Cardiac muscle cell (in vitro differentiated cells and primary cell): ENCODE measurements at regions not wholly inside any gene's neighbourhood (a gene's known extent, or its start where the extent isn't known, plus 50 kb on each side); places are given as distances from the start of the nearest gene placed in this dataset.

Source experiments
- DNase-seq, 2 donors: peaks; one replicate each; pipeline versions ENCODE4 v3.0.0 to v3.0.0-alpha.2; 2010 to 2017; ENCODE audit warnings: low read depth in 1 of 2, low spot score in 1 of 2
- H3K27ac ChIP-seq: fragments of 200-600 bp; sonication (generic); 2 replicates; pipeline ENCODE4 v1.5.1; 2016
- H3K27me3 ChIP-seq: fragments of 200-600 bp; sonication (generic); 2 replicates; pipeline ENCODE4 v1.6.0; 2016; ENCODE audit warnings: control low read depth
- H3K36me3 ChIP-seq: fragments of 200-600 bp; sonication (generic); 2 replicates; pipeline ENCODE4 v1.5.1; 2016; ENCODE audit warnings: control low read depth
- H3K4me1 ChIP-seq: fragments of 200-600 bp; sonication (generic); 2 replicates; pipeline ENCODE4 v1.8.1; 2017; ENCODE audit warnings: low read depth, mild to moderate bottlenecking, mixed run types
- H3K4me3 ChIP-seq: fragments of 200-600 bp; sonication (generic); 2 replicates; pipeline ENCODE4 v1.5.1; 2016; ENCODE audit warnings: mild to moderate bottlenecking
- H3K9me3 ChIP-seq: fragments of 200-600 bp; sonication (generic); 2 replicates; pipeline ENCODE4 v1.5.1; 2017; ENCODE audit warnings: low read depth, mild to moderate bottlenecking, control low read depth
- CTCF ChIP-seq: IDR thresholded peaks from 2 replicates; pipeline ENCODE4 v1.5.1; 2012; ENCODE audit warnings: low read depth, mild to moderate bottlenecking, low read length

GRCh38 chr3:74314696-74315095 is 299.8 kb downstream of the CNTN3 start:
- H3K27me3 ChIP-seq: no peaks in the 10 kb centered on the region
- no peak overlapping the region for H3K27ac ChIP-seq
- TF ChIP-seq CTCF: no peak
- no peak overlapping the region for H3K4me3 ChIP-seq
- DNase-seq: no peak
- H3K4me1 ChIP-seq: no peaks in the 10 kb centered on the region
- no peaks in the 10 kb centered on the region for H3K36me3 ChIP-seq
- no peaks in the 10 kb centered on the region for H3K9me3 ChIP-seq

GRCh38 chr3:74309716-74310115 is 304.7 kb downstream of the CNTN3 start:
- H3K4me3 ChIP-seq: no peak overlapping the region
- no peak for DNase-seq
- H3K27ac ChIP-seq: no peak overlapping the region
- no peaks in the 10 kb centered on the region for H3K4me1 ChIP-seq
- no peak for TF ChIP-seq CTCF
- no peaks in the 10 kb centered on the region for H3K36me3 ChIP-seq
- no peaks in the 10 kb centered on the region for H3K27me3 ChIP-seq
- H3K9me3 ChIP-seq: no peaks in the 10 kb centered on the region

GRCh38 chr3:74304424-74304823 is 310.0 kb downstream of the CNTN3 start:
- no peak for TF ChIP-seq CTCF
- no peak overlapping the region for H3K4me3 ChIP-seq
- no peaks in the 10 kb centered on the region for H3K36me3 ChIP-seq
- DNase-seq: no peak
- H3K27me3 ChIP-seq: no peaks in the 10 kb centered on the region
- H3K9me3 ChIP-seq: no peaks in the 10 kb centered on the region
- no peak overlapping the region for H3K27ac ChIP-seq
- H3K4me1 ChIP-seq: peaks cover 14% of the 10 kb centered on the region

DNA sequence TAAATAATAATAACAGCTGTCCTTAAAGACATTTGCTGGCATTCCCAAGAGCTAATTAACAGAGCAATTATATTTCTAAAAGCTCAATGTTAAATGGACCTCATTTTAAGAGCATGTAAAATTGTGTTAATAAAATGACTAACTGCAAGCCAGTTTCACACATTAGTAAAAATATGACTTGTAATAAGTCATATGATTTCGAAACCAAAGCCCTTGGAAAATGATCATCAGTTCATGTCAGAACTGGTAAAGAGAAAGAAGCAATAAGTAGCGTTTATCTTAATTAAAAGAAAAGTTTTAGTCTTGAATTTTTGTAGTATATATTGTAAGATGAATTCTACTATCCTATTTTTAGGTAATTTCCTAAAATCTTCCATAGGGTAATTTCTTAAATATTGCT is 310.7 kb downstream of the CNTN3 start:
- Histone ChIP-seq H3K9me3 (no peaks in the 10 kb centered on the region), H3K4me3 (no peak overlapping the region), H3K36me3 (no peaks in the 10 kb centered on the region), H3K4me1 (peaks cover 14% of the 10 kb centered on the region), H3K27me3 (no peaks in the 10 kb centered on the region), H3K27ac (no peak overlapping the region)
- TF ChIP-seq CTCF: no peak
- DNase-seq: no peak

- DNase-seq: no peak
- no peak for TF ChIP-seq CTCF
- no peak overlapping the region for H3K27ac ChIP-seq
These were observed 311.5 kb downstream of the CNTN3 start for GRCh38 chr3:74302969-74303368.

DNA sequence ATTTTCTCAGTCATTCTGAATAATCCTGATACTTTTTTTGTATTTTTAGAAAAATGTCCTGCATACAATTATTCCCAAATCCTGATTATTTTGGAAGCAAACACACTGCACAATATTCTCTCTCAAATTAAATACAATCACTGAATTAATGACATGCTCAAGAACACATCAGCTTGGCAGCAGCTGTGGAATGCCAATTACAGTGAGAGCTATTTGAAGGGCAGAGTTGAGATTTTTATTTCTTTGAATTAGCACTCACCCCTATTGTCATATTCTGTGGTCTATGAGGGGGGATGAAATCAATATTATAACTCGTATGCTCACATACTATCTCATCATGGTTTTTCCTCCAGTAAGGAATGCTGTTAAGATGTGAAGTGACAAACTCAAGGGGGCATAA is 312.2 kb downstream of the CNTN3 start:
- no peaks in the 10 kb centered on the region for H3K36me3 ChIP-seq
- TF ChIP-seq CTCF: no peak
- DNase-seq: no peak
- H3K27ac ChIP-seq: no peak overlapping the region
- H3K4me1 ChIP-seq: peaks cover 14% of the 10 kb centered on the region
- H3K4me3 ChIP-seq: no peak overlapping the region
- no peaks in the 10 kb centered on the region for H3K27me3 ChIP-seq
- H3K9me3 ChIP-seq: no peaks in the 10 kb centered on the region

More at GRCh38 chr3:74302969-74303368, 311.5 kb downstream of the CNTN3 start:
- Histone ChIP-seq H3K4me1 (peaks cover 14% of the 10 kb centered on the region), H3K9me3 (no peaks in the 10 kb centered on the region), H3K4me3 (no peak overlapping the region), H3K27me3 (no peaks in the 10 kb centered on the region), H3K36me3 (no peaks in the 10 kb centered on the region)
